NCI-H1436 (cell line): ENCODE measurements at regions not wholly inside any gene's neighbourhood (a gene's known extent, or its start where the extent isn't known, plus 50 kb on each side); places are given as distances from the start of the nearest gene placed in this dataset.
"Not testable (repeated sequence)": the region's sequence is repeated elsewhere in the genome, so short reads cannot be mapped to it uniquely, and the experiment has no call there.

Experiments
- DNase-seq: peaks from one replicate; lab custom pipeline; 2025; lab: John Stamatoyannopoulos, UW

GRCh38 chr2:220347626-220348025 lies 720.2 kb downstream of the SLC4A3 start:
- DNase-seq = no peak

GRCh38 chr2:220348206-220348605 lies 720.8 kb downstream of the SLC4A3 start:
- no peak for DNase-seq

- DNase-seq = no peak
Measured at GRCh38 chr2:220353897-220354296, 726.5 kb downstream of the SLC4A3 start.

- no peak for DNase-seq
Measured at GRCh38 chr2:220356076-220356475, 728.6 kb downstream of the SLC4A3 start.

GRCh38 chr2:220365023-220365422 lies 737.6 kb downstream of the SLC4A3 start:
- no peak for DNase-seq

GRCh38 chr2:220366765-220367164 lies 739.3 kb downstream of the SLC4A3 start:
- no peak for DNase-seq

- DNase-seq = no peak
Measured at GRCh38 chr2:220370764-220371163, 743.3 kb downstream of the SLC4A3 start.

- no peak for DNase-seq
Measured at GRCh38 chr2:220371211-220371610, 743.8 kb downstream of the SLC4A3 start.

- DNase-seq = no peak
Measured at GRCh38 chr2:220373878-220374277, 746.4 kb downstream of the SLC4A3 start.

- DNase-seq = no peak
Measured at GRCh38 chr2:220374282-220374681, 746.9 kb downstream of the SLC4A3 start.

- DNase-seq = no peak
Measured at GRCh38 chr2:220377482-220378155, 750.2 kb downstream of the SLC4A3 start.

- DNase-seq = not testable (repeated sequence)
Measured at GRCh38 chr2:220387758-220388157, 760.3 kb downstream of the SLC4A3 start.

GRCh38 chr2:220393711-220394110 lies 766.3 kb downstream of the SLC4A3 start:
- DNase-seq = peak; percentile 38

- DNase-seq = no peak
Measured at GRCh38 chr2:220394433-220394832, 767.0 kb downstream of the SLC4A3 start.

- no peak for DNase-seq
Measured at GRCh38 chr2:220396287-220396686, 768.9 kb downstream of the SLC4A3 start.

GRCh38 chr2:220410296-220410695 lies 782.9 kb downstream of the SLC4A3 start:
- no peak for DNase-seq

GRCh38 chr2:220417503-220417902 lies 790.1 kb downstream of the SLC4A3 start:
- no peak for DNase-seq

- DNase-seq = no peak
Measured at GRCh38 chr2:220419647-220420046, 792.2 kb downstream of the SLC4A3 start.

- DNase-seq = no peak
Measured at GRCh38 chr2:220420820-220421219, 793.4 kb downstream of the SLC4A3 start.

- DNase-seq = no peak
Measured at GRCh38 chr2:220422676-220423075, 795.2 kb downstream of the SLC4A3 start.

- DNase-seq = no peak
Measured at GRCh38 chr2:220424561-220424960, 797.1 kb downstream of the SLC4A3 start.

- no peak for DNase-seq
Measured at GRCh38 chr2:220432645-220433044, 805.2 kb downstream of the SLC4A3 start.

- DNase-seq = no peak
Measured at GRCh38 chr2:220433131-220433530, 805.7 kb downstream of the SLC4A3 start.

- no peak for DNase-seq
Measured at GRCh38 chr2:220434385-220434784, 807.0 kb downstream of the SLC4A3 start.
